ENCODE measurements at regions not wholly inside any gene's neighbourhood (a gene's known extent, or its start where the extent isn't known, plus 50 kb on each side); places are given as distances from the start of the nearest gene placed in this dataset.

DNA sequence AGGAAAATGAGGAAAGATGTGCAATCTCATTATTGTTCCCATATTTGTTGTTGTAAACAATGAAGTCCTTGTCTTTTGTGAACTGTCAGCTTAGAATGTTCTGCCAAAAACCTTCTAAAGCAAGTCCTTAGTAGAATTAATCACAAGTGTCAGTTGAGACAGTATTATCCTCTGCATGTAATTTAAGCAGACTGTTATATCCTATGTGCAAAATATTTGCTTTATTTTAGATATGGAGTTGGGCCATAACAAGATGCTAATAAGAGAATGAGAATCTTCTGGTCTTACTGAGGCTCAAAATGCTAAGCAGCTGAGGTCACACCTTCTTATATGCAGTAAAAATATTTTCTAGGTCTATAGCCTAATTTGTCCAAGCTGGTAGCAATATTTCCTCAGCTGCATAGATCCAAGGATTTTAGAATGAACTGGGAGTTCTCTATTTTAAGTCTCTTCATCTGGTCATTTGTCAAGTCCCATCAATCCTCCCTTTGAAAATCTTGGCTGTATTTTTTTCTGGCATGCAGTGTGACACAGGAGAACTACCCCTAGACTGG lies 222.3 kb upstream of the NAV3 start:
- TF ChIP-seq, protein P1, sequence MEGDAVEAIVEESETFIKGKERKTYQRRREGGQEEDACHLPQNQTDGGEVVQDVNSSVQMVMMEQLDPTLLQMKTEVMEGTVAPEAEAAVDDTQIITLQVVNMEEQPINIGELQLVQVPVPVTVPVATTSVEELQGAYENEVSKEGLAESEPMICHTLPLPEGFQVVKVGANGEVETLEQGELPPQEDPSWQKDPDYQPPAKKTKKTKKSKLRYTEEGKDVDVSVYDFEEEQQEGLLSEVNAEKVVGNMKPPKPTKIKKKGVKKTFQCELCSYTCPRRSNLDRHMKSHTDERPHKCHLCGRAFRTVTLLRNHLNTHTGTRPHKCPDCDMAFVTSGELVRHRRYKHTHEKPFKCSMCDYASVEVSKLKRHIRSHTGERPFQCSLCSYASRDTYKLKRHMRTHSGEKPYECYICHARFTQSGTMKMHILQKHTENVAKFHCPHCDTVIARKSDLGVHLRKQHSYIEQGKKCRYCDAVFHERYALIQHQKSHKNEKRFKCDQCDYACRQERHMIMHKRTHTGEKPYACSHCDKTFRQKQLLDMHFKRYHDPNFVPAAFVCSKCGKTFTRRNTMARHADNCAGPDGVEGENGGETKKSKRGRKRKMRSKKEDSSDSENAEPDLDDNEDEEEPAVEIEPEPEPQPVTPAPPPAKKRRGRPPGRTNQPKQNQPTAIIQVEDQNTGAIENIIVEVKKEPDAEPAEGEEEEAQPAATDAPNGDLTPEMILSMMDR (conservative IDR thresholded peaks at IDR 0.05): no peak
- no peak for TF ChIP-seq ZFX (IDR thresholded peaks at IDR 0.05)
